ENCODE measurements at regions not wholly inside any gene's neighbourhood (a gene's known extent, or its start where the extent isn't known, plus 50 kb on each side); places are given as distances from the start of the nearest gene placed in this dataset.

DNA sequence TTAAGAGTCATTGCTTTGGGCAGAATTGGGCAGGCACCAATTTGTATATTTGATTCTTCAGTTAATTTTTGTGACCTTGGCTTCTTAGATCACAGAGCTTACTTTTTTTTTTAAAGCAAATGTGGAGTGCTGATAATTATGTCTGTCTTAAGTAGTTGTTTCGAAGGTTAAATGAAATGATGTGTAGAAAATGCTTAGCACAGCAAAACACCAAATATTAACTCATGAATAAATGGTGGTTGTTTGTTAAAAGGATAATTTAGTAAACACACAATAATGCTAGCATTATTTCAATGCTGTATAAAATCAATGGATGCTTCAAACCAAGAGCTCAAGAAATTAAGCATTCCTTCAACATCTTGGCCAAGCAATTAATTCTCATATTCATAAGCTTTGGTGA is 143.4 kb downstream of the LPIN1 start:
- Histone ChIP-seq H3K4me3 (ENCODE audit: low read length) (no peak overlapping the region), H3K4me2 (ENCODE audit: low read length) (no peak overlapping the region), H3F3A (ENCODE audit: control insufficient read depth, insufficient read depth) (no peaks in the 10 kb centered on the region), H3K9me3 (ENCODE audit: control insufficient read depth, insufficient read depth, low read length) (peaks cover 31% of the 10 kb centered on the region), H3K27me3 (ENCODE audit: control insufficient read depth, low read length) (no peaks in the 10 kb centered on the region), H4K20me1 (ENCODE audit: control insufficient read depth, insufficient read depth, low read depth, low read length) (no peaks in the 10 kb centered on the region), H3K9me2 (replicated peaks; ENCODE audit: control insufficient read depth, low read length) (no peaks in the 10 kb centered on the region), H3K4me1 (ENCODE audit: control insufficient read depth, low read length) (no peaks in the 10 kb centered on the region), H3K79me2 (ENCODE audit: control insufficient read depth, low read length) (no peaks in the 10 kb centered on the region), H3K36me3 (ENCODE audit: control insufficient read depth, low read length) (no peaks in the 10 kb centered on the region), H3K27ac (ENCODE audit: low read depth, low read length) (no peak overlapping the region)
- TF ChIP-seq, protein P1, sequence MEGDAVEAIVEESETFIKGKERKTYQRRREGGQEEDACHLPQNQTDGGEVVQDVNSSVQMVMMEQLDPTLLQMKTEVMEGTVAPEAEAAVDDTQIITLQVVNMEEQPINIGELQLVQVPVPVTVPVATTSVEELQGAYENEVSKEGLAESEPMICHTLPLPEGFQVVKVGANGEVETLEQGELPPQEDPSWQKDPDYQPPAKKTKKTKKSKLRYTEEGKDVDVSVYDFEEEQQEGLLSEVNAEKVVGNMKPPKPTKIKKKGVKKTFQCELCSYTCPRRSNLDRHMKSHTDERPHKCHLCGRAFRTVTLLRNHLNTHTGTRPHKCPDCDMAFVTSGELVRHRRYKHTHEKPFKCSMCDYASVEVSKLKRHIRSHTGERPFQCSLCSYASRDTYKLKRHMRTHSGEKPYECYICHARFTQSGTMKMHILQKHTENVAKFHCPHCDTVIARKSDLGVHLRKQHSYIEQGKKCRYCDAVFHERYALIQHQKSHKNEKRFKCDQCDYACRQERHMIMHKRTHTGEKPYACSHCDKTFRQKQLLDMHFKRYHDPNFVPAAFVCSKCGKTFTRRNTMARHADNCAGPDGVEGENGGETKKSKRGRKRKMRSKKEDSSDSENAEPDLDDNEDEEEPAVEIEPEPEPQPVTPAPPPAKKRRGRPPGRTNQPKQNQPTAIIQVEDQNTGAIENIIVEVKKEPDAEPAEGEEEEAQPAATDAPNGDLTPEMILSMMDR (IDR thresholded peaks at IDR 0.05; ENCODE audit: low read depth, low read length, poor library complexity, severe bottlenecking), result no peak
- TF ChIP-seq EZH2phosphoT487 (IDR thresholded peaks at IDR 0.05; ENCODE audit: borderline replicate concordance, low read length), result no peak

DNA sequence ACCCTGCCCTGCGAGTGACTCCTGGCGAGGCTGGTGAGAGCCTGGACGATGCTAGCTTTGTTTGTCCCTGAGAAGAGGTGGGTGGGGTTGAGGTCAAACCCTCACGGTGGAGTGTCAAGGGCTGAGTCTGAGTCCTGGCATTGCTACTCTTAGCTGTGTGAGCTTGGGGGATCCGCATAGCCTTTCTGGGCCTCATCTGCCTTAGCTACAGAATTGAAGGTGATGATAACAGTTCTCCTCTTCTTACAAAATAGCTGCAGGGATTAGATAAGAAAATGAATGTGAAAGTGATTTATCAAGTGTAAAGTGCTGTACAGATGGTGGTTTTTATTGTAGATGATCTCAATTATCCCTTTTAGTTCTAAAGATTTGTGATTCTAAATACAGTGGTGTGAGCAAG is 144.6 kb downstream of the LPIN1 start:
- Histone ChIP-seq H3K4me2 (ENCODE audit: low read length) (no peak overlapping the region), H3K9me3 (ENCODE audit: control insufficient read depth, insufficient read depth, low read length) (peaks cover 35% of the 10 kb centered on the region), H3K27me3 (ENCODE audit: control insufficient read depth, low read length) (no peaks in the 10 kb centered on the region), H3K79me2 (ENCODE audit: control insufficient read depth, low read length) (no peaks in the 10 kb centered on the region), H3K27ac (ENCODE audit: low read depth, low read length) (no peak overlapping the region), H3K4me3 (ENCODE audit: low read length) (no peak overlapping the region), H4K20me1 (ENCODE audit: control insufficient read depth, insufficient read depth, low read depth, low read length) (no peaks in the 10 kb centered on the region), H3K4me1 (ENCODE audit: control insufficient read depth, low read length) (no peaks in the 10 kb centered on the region), H3K36me3 (ENCODE audit: control insufficient read depth, low read length) (no peaks in the 10 kb centered on the region), H3F3A (ENCODE audit: control insufficient read depth, insufficient read depth) (no peaks in the 10 kb centered on the region), H3K9me2 (replicated peaks; ENCODE audit: control insufficient read depth, low read length) (no peaks in the 10 kb centered on the region)
- TF ChIP-seq, protein P1 (IDR thresholded peaks at IDR 0.05; ENCODE audit: low read depth, low read length, poor library complexity, severe bottlenecking), result no peak
- TF ChIP-seq EZH2phosphoT487 (IDR thresholded peaks at IDR 0.05; ENCODE audit: borderline replicate concordance, low read length), result no peak

DNA sequence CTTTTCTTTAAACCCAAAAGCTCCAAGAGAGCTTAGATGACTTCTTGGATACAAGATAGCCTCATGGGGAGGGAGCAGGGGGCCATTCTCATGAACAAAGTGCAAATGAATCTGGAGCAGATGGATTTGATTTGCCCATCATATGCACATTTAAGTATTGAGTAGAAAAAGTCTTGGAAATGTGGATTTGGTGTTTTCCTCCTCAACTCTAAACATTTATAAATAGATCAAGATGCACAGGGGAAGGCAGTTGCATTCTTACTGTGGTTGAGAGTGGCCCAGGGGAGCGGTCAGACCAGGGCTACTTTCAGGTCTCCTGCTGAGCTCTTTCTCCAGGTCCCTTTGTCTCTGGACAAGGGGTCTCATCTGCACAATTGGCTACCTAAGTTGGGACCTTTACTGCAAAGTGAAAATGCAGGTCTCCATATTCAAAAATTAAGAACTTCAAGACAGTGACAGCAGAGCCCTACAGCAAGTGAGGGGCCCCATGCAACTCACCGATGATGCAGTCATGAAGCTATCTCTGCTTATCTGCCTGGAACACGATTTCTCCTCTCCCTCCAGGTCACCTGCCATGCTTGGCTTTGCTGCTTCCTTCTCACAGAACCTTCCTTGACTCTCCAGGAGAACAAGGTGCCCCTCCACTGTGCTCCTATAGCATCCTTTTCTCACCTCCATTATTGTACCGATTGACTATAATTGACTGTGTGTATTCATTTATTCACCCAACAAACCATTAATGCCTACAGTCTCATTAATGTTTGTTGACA is 145.4 kb downstream of the LPIN1 start:
- Histone ChIP-seq H3K4me2 (ENCODE audit: low read length) (no peak overlapping the region), H3K27ac (ENCODE audit: low read depth, low read length) (no peak overlapping the region), H3K4me1 (ENCODE audit: control insufficient read depth, low read length) (no peaks in the 10 kb centered on the region), H4K20me1 (ENCODE audit: control insufficient read depth, insufficient read depth, low read depth, low read length) (no peaks in the 10 kb centered on the region), H3K4me3 (ENCODE audit: low read length) (no peak overlapping the region), H3K9me2 (replicated peaks; ENCODE audit: control insufficient read depth, low read length) (no peaks in the 10 kb centered on the region), H3K27me3 (ENCODE audit: control insufficient read depth, low read length) (no peaks in the 10 kb centered on the region), H3K36me3 (ENCODE audit: control insufficient read depth, low read length) (no peaks in the 10 kb centered on the region), H3K79me2 (ENCODE audit: control insufficient read depth, low read length) (no peaks in the 10 kb centered on the region), H3F3A (ENCODE audit: control insufficient read depth, insufficient read depth) (no peaks in the 10 kb centered on the region), H3K9me3 (ENCODE audit: control insufficient read depth, insufficient read depth, low read length) (peaks cover 35% of the 10 kb centered on the region)
- TF ChIP-seq, protein P1 (IDR thresholded peaks at IDR 0.05; ENCODE audit: low read depth, low read length, poor library complexity, severe bottlenecking), result no peak
- TF ChIP-seq EZH2phosphoT487 (IDR thresholded peaks at IDR 0.05; ENCODE audit: borderline replicate concordance, low read length), result no peak
